ENCODE measurements at regions not wholly inside any gene's neighbourhood (a gene's known extent, or its start where the extent isn't known, plus 50 kb on each side); places are given as distances from the start of the nearest gene placed in this dataset.

DNA sequence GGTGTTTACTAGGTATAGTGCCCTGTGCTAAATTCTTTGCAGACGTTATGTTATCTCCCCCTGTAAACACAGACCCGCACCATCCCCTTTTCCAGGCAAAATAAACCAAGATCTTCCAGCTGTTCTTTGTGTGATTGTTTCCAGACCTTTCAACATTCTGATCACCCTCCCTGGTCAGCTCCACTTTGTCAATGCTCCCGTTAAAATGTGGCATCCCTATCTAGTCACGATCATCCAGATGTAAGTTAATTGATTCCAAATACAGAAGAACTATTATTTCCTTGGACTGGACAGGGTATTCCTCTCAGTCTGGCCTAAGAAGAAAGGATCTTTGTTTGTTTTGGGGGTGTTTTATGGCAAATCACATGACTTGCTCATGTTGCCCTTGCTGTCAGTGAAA is 127.6 kb upstream of the ARID2 start:
- Histone ChIP-seq H3K27me3 (ENCODE audit: insufficient read depth, low read depth, low read length) (no peaks in the 10 kb centered on the region), H3K9me3 (ENCODE audit: low read length) (peaks cover 6% of the 10 kb centered on the region), H2AFZ (ENCODE audit: low read depth, low read length) (no peak overlapping the region), H3K9ac (ENCODE audit: low read length) (no peak overlapping the region), H3K36me3 (ENCODE audit: insufficient read depth, low read length) (no peaks in the 10 kb centered on the region), H3K27ac (ENCODE audit: low read length) (no peak overlapping the region), H4K20me1 (ENCODE audit: insufficient read depth) (no peaks in the 10 kb centered on the region), H3F3A (ENCODE audit: insufficient read depth, low read length, poor library complexity, severe bottlenecking) (no peaks in the 10 kb centered on the region), H3K4me2 (ENCODE audit: low read length) (no peak overlapping the region), H3K9me2 (ENCODE audit: insufficient read depth, low read length) (no peaks in the 10 kb centered on the region), H3K4me3 (ENCODE audit: low read length) (no peak overlapping the region), H3K79me2 (replicated peaks; ENCODE audit: insufficient read depth, low read length) (no peaks in the 10 kb centered on the region)
- no peak for TF ChIP-seq CTCF (IDR thresholded peaks at IDR 0.05; ENCODE audit: poor library complexity, severe bottlenecking)

DNA sequence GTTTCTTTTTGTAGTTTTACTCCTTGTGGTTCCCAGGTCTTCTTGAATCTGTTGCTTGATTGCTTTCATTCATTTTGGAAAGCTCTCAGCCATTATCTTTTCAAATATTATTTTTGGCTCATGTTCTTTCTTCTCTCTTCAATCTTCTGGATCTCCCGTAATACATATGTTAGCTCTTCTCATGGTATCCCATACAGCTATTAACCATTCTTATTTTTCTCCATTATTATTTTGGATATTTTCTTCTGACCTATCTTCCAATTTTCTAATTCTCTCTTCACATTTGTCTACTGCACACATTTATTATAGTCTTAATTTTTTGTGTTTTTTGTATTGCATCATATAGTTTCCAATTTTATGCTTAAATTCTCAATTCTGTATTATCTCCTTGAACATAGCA is 123.9 kb upstream of the ARID2 start:
- Histone ChIP-seq H2AFZ (ENCODE audit: low read depth, low read length) (no peak overlapping the region), H3K4me3 (ENCODE audit: low read length) (no peak overlapping the region), H3K9me3 (ENCODE audit: low read length) (peaks cover 6% of the 10 kb centered on the region), H3K9ac (ENCODE audit: low read length) (no peak overlapping the region), H3K4me2 (ENCODE audit: low read length) (no peak overlapping the region), H3K27me3 (ENCODE audit: insufficient read depth, low read depth, low read length) (no peaks in the 10 kb centered on the region), H4K20me1 (ENCODE audit: insufficient read depth) (no peaks in the 10 kb centered on the region), H3K36me3 (ENCODE audit: insufficient read depth, low read length) (no peaks in the 10 kb centered on the region), H3K27ac (ENCODE audit: low read length) (no peak overlapping the region), H3F3A (ENCODE audit: insufficient read depth, low read length, poor library complexity, severe bottlenecking) (no peaks in the 10 kb centered on the region), H3K79me2 (replicated peaks; ENCODE audit: insufficient read depth, low read length) (no peaks in the 10 kb centered on the region), H3K9me2 (ENCODE audit: insufficient read depth, low read length) (no peaks in the 10 kb centered on the region)
- TF ChIP-seq POLR2AphosphoS5 (IDR thresholded peaks at IDR 0.05), result no peak
- no peak for TF ChIP-seq TAF1 (IDR thresholded peaks at IDR 0.05; ENCODE audit: low read depth)
- TF ChIP-seq RAD21 (conservative IDR thresholded peaks at IDR 0.05), result no peak
- no peak for TF ChIP-seq EP300 (conservative IDR thresholded peaks at IDR 0.05; ENCODE audit: poor library complexity, severe bottlenecking)

DNA sequence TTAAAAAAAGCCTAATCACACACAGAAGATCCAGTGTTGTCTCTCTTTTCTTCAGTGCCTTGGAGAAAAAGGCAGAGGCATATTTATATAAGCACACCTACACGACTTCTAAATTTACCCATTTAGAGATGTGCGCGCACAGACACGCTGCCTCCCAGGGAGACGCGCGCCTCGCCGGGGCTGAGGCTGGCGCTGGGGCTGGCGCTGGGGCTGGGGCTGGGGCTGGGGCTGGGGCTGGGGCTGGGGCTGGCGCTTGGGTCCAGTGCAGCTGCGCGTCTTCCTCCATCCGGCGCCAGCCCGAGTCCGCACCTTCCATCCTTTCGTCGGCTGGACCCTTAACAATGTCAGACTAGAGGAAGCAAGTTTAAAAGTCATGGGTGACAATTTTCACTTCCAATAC is 118.4 kb upstream of the ARID2 start:
- H3K36me3 ChIP-seq (ENCODE audit: insufficient read depth, low read length), result no peaks in the 10 kb centered on the region
- no peak overlapping the region for H2AFZ ChIP-seq (ENCODE audit: low read depth, low read length)
- H3K9me2 ChIP-seq (ENCODE audit: insufficient read depth, low read length), result no peaks in the 10 kb centered on the region
- H3K27me3 ChIP-seq (ENCODE audit: insufficient read depth, low read depth, low read length), result no peaks in the 10 kb centered on the region
- no peak for TF ChIP-seq EZH2 (IDR thresholded peaks at IDR 0.05; ENCODE audit: borderline replicate concordance, insufficient read depth, low read length, poor library complexity, severe bottlenecking)
- TF ChIP-seq, protein P1, sequence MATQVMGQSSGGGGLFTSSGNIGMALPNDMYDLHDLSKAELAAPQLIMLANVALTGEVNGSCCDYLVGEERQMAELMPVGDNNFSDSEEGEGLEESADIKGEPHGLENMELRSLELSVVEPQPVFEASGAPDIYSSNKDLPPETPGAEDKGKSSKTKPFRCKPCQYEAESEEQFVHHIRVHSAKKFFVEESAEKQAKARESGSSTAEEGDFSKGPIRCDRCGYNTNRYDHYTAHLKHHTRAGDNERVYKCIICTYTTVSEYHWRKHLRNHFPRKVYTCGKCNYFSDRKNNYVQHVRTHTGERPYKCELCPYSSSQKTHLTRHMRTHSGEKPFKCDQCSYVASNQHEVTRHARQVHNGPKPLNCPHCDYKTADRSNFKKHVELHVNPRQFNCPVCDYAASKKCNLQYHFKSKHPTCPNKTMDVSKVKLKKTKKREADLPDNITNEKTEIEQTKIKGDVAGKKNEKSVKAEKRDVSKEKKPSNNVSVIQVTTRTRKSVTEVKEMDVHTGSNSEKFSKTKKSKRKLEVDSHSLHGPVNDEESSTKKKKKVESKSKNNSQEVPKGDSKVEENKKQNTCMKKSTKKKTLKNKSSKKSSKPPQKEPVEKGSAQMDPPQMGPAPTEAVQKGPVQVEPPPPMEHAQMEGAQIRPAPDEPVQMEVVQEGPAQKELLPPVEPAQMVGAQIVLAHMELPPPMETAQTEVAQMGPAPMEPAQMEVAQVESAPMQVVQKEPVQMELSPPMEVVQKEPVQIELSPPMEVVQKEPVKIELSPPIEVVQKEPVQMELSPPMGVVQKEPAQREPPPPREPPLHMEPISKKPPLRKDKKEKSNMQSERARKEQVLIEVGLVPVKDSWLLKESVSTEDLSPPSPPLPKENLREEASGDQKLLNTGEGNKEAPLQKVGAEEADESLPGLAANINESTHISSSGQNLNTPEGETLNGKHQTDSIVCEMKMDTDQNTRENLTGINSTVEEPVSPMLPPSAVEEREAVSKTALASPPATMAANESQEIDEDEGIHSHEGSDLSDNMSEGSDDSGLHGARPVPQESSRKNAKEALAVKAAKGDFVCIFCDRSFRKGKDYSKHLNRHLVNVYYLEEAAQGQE (IDR thresholded peaks at IDR 0.05; ENCODE audit: borderline replicate concordance), result no peak
- no peak overlapping the region for H3K4me2 ChIP-seq (ENCODE audit: low read length)
- H3K79me2 ChIP-seq (replicated peaks; ENCODE audit: insufficient read depth, low read length), result no peaks in the 10 kb centered on the region
- H3K9me3 ChIP-seq (ENCODE audit: low read length), result no peaks in the 10 kb centered on the region
- no peaks in the 10 kb centered on the region for H3F3A ChIP-seq (ENCODE audit: insufficient read depth, low read length, poor library complexity, severe bottlenecking)
- H3K4me3 ChIP-seq (ENCODE audit: low read length), result no peak overlapping the region
- no peaks in the 10 kb centered on the region for H4K20me1 ChIP-seq (ENCODE audit: insufficient read depth)
- no peak overlapping the region for H3K9ac ChIP-seq (ENCODE audit: low read length)
- no peak overlapping the region for H3K27ac ChIP-seq (ENCODE audit: low read length)

Data from neural cell (in vitro differentiated cells).